Spleen (tissue), 11 donors: ENCODE measurements at regions not wholly inside any gene's neighbourhood (a gene's known extent, or its start where the extent isn't known, plus 50 kb on each side); places are given as distances from the start of the nearest gene placed in this dataset.
"Not testable (repeated sequence)": the region's sequence is repeated elsewhere in the genome, so short reads cannot be mapped to it uniquely, and the experiment has no call there.

ENCODE experiments used
- DNase-seq: peaks from one replicate; pipeline ENCODE4 v3.0.0-alpha.2; 2020
- H3K27ac ChIP-seq, 8 donors: fragments of 200-600 bp; sonication (generic) in 7 of 8; 1 replicate in 4 of 8; 2 replicates in 4 of 8; pipeline versions ENCODE4 v1.5.0 to v1.8.0; 2016 to 2021; ENCODE audit warnings: inconsistent platforms in 4 of 8, mild to moderate bottlenecking in 4 of 8, moderate library complexity in 1 of 8
- H3K27me3 ChIP-seq, 7 donors: fragments of 200-600 bp; sonication (generic) in 6 of 7; replicated peaks in 1 of 7; 1 replicate in 4 of 7; 2 replicates in 3 of 7; pipeline versions ENCODE4 v1.5.0 to v1.8.0; 2016 to 2021; ENCODE audit warnings: inconsistent platforms in 3 of 7, mild to moderate bottlenecking in 1 of 7
- H3K36me3 ChIP-seq, 6 donors: fragments of 200-600 bp; sonication (generic) in 5 of 6; 1 replicate in 4 of 6; 2 replicates in 2 of 6; pipeline versions ENCODE4 v1.5.0 to v1.8.0; 2016 to 2021; ENCODE audit warnings: inconsistent platforms in 2 of 6
- H3K4me1 ChIP-seq, 6 donors: fragments of 200-600 bp; sonication (generic) in 5 of 6; 1 replicate in 3 of 6; 2 replicates in 3 of 6; pipeline versions ENCODE4 v1.5.0 to v1.8.0; 2016 to 2021; ENCODE audit warnings: inconsistent platforms in 3 of 6
- H3K4me3 ChIP-seq, 8 donors: fragments of 200-600 bp; sonication (generic) in 7 of 8; 1 replicate in 4 of 8; 2 replicates in 4 of 8; pipeline versions ENCODE4 v1.5.0 to v1.8.0; 2016 to 2021; ENCODE audit warnings: inconsistent platforms in 4 of 8, mild to moderate bottlenecking in 4 of 8, moderate library complexity in 2 of 8
- H3K9me3 ChIP-seq, 8 donors: fragments of 200-600 bp; sonication (generic) in 7 of 8; 1 replicate in 4 of 8; 2 replicates in 4 of 8; pipeline versions ENCODE4 v1.5.0 to v1.8.0; 2016 to 2021; ENCODE audit warnings: inconsistent platforms in 4 of 8
- CTCF ChIP-seq, 11 experiments: fragments of 200-600 bp in 7 of 11; fragments of 450-650 bp in 4 of 11; sonication (generic) in 4 of 11; IDR thresholded peaks in 8 of 11; conservative IDR thresholded peaks in 3 of 11; 1 replicate in 7 of 11; 2 replicates in 4 of 11; pipeline versions ENCODE4 v1.4.0 to v1.8.0; 2016 to 2021; ENCODE audit warnings: antibody characterized with exemption in 11 of 11, inconsistent platforms in 4 of 11, mild to moderate bottlenecking in 1 of 11
- POLR2A ChIP-seq, 3 donors: fragments of 450-650 bp; IDR thresholded peaks; one replicate each; pipeline ENCODE4 v1.5.1; 2017; ENCODE audit warnings: antibody characterized with exemption in 3 of 3, mild to moderate bottlenecking in 1 of 3
- POLR2AphosphoS5 ChIP-seq, 3 donors: sonication (generic); formaldehyde crosslinking; IDR thresholded peaks; one replicate each; pipeline ENCODE4 v1.5.1; 2017; ENCODE audit warnings: antibody characterized with exemption in 3 of 3
- WGBS, 5 donors: extraction: QIAGEN DNeasy Blood & Tissue Kit in 3 of 5; methylation state at CpG; one replicate each; pipeline versions ENCODE4 v1.1.5 to v1.1.7; 2013 to 2018; 5-methylcytosine and 5-hydroxymethylcytosine counted together
- intact Hi-C: fragments of 100-400 bp; cut with DNase I; formaldehyde crosslinking; loops from one replicate; pipeline ENCODE4 v1.15.0; 2023; ENCODE audit warnings: low total_unique reads
- donor health status: healthy with polysubstance abuse.
- donor health status: DM: no; HTN: no; CAD: no; lungs with moderate emphysema.
- donor health status: DM: no; HTN: no; CAD: no.
- donor health status: Bipolar disorder and iron deficiency.
- donor health status: healthy.
- donor health status: DM: no; HTN: no; CAD: no.
- donor health status: DM: yes; HTN: yes; CAD: no.

GRCh38 chr13:62375653-62376052 is 960.0 kb upstream of the PCDH20 start:
- no peak for TF ChIP-seq POLR2AphosphoS5 (IDR thresholded peaks at IDR 0.05)
- no peak for TF ChIP-seq CTCF (IDR thresholded peaks at IDR 0.05 in 8 of 11, conservative IDR thresholded peaks at IDR 0.05 in 3 of 11)
- H3K27ac ChIP-seq = no peak overlapping the region
- DNase-seq = no peak
- no peak overlapping the region for H3K4me3 ChIP-seq
- H3K9me3 ChIP-seq = peaks cover 0 to 8% (median 0%) of the 10 kb centered on the region in 8 donors
- H3K27me3 ChIP-seq = no peaks in the 10 kb centered on the region
- no peaks in the 10 kb centered on the region for H3K36me3 ChIP-seq
- WGBS, 5 donors = 68 to 82% (median 74%) methylated on average over 2 of the region's 2 CpGs
- intact Hi-C loops = no loop called here
- H3K4me1 ChIP-seq = no peaks in the 10 kb centered on the region

GRCh38 chr13:62371737-62372136 is 956.1 kb upstream of the PCDH20 start:
- Histone ChIP-seq H3K27ac (no peak overlapping the region), H3K36me3 (no peaks in the 10 kb centered on the region), H3K4me3 (no peak overlapping the region), H3K4me1 (no peaks in the 10 kb centered on the region), H3K27me3 (no peaks in the 10 kb centered on the region), H3K9me3 (peaks cover 0 to 10% (median 0%) of the 10 kb centered on the region in 8 donors)
- intact Hi-C loops = no loop called here
- DNase-seq = no peak
- no peak for TF ChIP-seq CTCF (IDR thresholded peaks at IDR 0.05 in 8 of 11, conservative IDR thresholded peaks at IDR 0.05 in 3 of 11)
- TF ChIP-seq POLR2A (IDR thresholded peaks at IDR 0.05) = no peak
- WGBS, 5 donors = 81 to 93% (median 87%) methylated on average over 2 of the region's 2 CpGs

GRCh38 chr13:62367971-62368370 is 952.3 kb upstream of the PCDH20 start:
- H3K4me1 ChIP-seq, intact Hi-C loops, H3K27ac ChIP-seq, H3K27me3 ChIP-seq, H3K36me3 ChIP-seq, H3K4me3 ChIP-seq, DNase-seq: not testable (repeated sequence)
- WGBS, 5 donors = 78 to 91% (median 83%) methylated on average over 3 of the region's 3 CpGs
- peaks cover 0 to 10% (median 0%) of the 10 kb centered on the region in 8 donors for H3K9me3 ChIP-seq

GRCh38 chr13:62360609-62361008 is 945.0 kb upstream of the PCDH20 start:
- intact Hi-C loops = no loop called here
- no peaks in the 10 kb centered on the region for H3K27me3 ChIP-seq
- no peaks in the 10 kb centered on the region for H3K9me3 ChIP-seq
- no peaks in the 10 kb centered on the region for H3K4me1 ChIP-seq
- no peaks in the 10 kb centered on the region for H3K36me3 ChIP-seq
- no peak overlapping the region for H3K27ac ChIP-seq
- no peak for DNase-seq
- no peak for TF ChIP-seq CTCF (IDR thresholded peaks at IDR 0.05 in 8 of 11, conservative IDR thresholded peaks at IDR 0.05 in 3 of 11)
- TF ChIP-seq POLR2AphosphoS5 (IDR thresholded peaks at IDR 0.05) = no peak
- TF ChIP-seq POLR2A (IDR thresholded peaks at IDR 0.05) = no peak
- no peak overlapping the region for H3K4me3 ChIP-seq

- Histone ChIP-seq H3K4me1 (no peaks in the 10 kb centered on the region), H3K27ac (no peak overlapping the region), H3K36me3 (no peaks in the 10 kb centered on the region), H3K9me3 (no peaks in the 10 kb centered on the region), H3K27me3 (no peaks in the 10 kb centered on the region), H3K4me3 (no peak overlapping the region)
- intact Hi-C loops = no loop called here
- no peak for DNase-seq
- TF ChIP-seq CTCF (IDR thresholded peaks at IDR 0.05 in 8 of 11, conservative IDR thresholded peaks at IDR 0.05 in 3 of 11) (no peak), POLR2A (IDR thresholded peaks at IDR 0.05) (no peak), POLR2AphosphoS5 (IDR thresholded peaks at IDR 0.05) (no peak)
These were observed 942.9 kb upstream of the PCDH20 start for GRCh38 chr13:62358646-62358932.
